ENCODE measurements at regions not wholly inside any gene's neighbourhood (a gene's known extent, or its start where the extent isn't known, plus 50 kb on each side); places are given as distances from the start of the nearest gene placed in this dataset.

- DNase-seq: no peak
These were observed 64.4 kb upstream of the HRH1 start for GRCh38 chr3:11089931-11090330.

DNA sequence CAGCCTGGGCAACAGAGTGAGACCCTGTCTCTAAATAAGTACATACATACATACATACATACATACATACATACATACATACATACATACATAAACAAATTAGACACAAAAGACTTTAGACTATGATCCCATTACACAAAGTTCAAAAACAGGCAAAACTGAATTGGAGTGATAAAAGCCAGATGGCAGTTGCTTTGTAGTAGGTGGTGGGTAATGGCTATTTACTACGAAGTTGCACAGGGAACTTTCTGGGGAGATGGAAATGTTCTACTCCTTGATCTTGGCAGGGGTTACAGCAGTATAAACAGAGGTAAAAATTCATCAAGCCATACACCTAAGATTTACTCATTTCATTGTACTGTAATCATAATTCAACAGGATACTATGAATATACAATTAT lies 63.7 kb upstream of the HRH1 start:
- no peak for DNase-seq

GRCh38 chr3:11091088-11091590 lies 63.2 kb upstream of the HRH1 start:
- no peak for DNase-seq

GRCh38 chr3:11091791-11092190 lies 62.5 kb upstream of the HRH1 start:
- DNase-seq: no peak

GRCh38 chr3:11093823-11094340 lies 60.4 kb upstream of the HRH1 start:
- no peak for DNase-seq

DNA sequence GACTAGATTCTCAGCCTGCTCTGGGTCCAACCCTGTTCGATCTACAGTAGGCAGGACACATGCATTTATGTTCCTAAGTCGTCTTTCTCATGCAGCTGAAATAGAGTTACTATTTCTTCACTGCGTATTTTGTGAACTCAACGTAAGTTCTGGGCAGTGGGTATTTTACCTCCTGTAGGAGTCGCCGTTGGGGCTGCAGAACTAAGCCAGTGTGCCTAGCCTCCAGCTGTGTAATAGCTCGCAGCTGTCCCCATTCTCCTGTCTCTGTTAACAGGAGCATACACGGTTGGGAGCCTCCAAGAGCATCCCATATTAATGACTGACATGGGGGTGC lies 58.4 kb upstream of the HRH1 start:
- DNase-seq: no peak

- DNase-seq: peak; percentile 11
These were observed 57.8 kb upstream of the HRH1 start for GRCh38 chr3:11096266-11097139.

- no peak for DNase-seq
These were observed 55.0 kb upstream of the HRH1 start for GRCh38 chr3:11099306-11099705.
